DMS114 treated with DMSO at 0.1 percent for 48 hours (cell line): ENCODE measurements at regions not wholly inside any gene's neighbourhood (a gene's known extent, or its start where the extent isn't known, plus 50 kb on each side); places are given as distances from the start of the nearest gene placed in this dataset.
"Not testable (repeated sequence)": the region's sequence is repeated elsewhere in the genome, so short reads cannot be mapped to it uniquely, and the experiment has no call there.

Experiments
- DNase-seq: peaks from one replicate; lab custom pipeline; 2025; ENCODE audit not compliant: unreplicated experiment; lab: John Stamatoyannopoulos, UW

- no peak for DNase-seq
Observed at GRCh38 chr3:35201211-35201610, 438.1 kb upstream of the ARPP21 start.

DNA sequence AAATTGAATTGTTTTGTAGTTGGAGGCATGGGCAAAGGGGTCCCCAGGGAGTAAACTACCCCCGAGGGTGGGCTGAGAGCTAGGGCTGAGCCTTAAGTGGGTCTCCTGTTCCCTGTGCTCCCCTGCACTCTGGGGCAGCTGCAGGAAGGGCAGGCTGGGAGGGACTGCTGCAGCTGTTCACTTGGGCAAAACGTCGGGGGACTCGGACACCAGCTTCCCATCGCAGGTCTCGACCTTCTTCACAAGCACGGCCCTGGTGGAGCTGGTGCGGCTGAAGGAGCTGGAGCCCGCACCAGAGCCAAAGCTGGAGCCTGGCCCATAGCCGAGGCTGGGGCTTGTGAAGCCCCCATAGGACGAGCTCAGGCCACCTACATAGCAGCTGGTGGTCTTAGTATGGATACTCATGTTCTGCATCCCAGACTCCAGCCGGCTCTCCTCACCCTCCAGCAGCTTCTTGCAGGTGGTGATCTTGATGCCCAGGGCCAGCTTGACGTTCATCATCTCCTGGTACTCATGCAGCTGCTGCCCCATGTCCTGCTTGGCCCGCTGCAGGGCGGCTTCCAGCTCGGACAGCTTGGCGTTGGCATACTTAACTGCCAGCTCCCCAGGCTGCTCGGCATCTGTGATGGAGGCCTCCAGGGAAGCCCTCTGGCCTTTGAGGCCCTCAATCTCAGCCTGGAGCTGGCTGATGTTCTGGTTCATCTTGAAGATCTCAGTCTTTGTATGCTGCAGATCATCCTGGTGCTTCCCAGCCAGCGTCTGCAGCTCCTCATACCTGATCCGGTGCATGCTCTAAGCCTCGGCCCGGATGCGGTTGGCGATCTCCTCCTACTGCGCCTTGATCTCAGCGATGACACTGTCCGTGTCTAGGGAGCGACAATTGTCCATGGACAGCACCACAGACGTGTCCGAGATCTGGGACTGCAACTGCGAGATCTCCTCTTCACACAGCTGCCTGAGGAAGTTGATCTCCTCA, 423.5 kb upstream of the ARPP21 start:
- DNase-seq = no peak

DNA sequence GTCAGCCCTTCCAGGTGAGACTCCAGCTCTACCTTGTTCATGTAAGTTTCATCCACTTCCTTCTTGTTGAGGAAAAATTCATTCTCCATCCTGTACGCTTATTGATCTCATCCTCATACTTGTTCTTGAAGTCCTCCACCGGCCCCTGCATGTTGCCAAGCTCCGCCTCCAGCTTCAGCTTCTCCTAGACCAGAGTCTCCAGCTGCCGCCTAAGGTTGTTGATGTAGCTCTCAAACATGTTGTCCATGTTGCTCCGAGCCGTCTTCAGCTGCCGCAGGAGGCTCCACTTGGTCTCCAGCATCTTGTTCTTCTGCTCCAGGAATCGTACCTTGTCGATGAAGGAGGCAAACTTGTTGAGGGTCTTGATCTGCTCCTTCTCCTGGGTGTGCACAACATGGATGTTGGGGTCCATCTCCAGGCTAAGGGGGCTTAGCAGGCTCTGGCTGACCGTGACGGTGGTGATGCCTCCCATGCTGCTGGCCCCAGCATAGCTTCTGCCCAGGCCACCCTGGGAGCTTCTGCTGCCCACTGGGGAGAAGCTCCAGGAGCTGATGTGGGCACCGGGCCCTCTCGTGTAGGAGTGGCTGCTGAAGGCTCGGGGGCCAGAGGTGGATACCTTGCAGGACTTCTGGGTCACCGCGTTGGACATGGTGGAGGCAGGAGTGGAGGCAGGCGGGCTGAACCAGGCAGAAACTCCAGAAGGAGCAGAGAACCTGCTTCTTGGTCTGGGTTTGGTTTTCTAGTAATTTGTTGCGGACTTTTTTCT, 422.6 kb upstream of the ARPP21 start:
- DNase-seq = no peak

DNA sequence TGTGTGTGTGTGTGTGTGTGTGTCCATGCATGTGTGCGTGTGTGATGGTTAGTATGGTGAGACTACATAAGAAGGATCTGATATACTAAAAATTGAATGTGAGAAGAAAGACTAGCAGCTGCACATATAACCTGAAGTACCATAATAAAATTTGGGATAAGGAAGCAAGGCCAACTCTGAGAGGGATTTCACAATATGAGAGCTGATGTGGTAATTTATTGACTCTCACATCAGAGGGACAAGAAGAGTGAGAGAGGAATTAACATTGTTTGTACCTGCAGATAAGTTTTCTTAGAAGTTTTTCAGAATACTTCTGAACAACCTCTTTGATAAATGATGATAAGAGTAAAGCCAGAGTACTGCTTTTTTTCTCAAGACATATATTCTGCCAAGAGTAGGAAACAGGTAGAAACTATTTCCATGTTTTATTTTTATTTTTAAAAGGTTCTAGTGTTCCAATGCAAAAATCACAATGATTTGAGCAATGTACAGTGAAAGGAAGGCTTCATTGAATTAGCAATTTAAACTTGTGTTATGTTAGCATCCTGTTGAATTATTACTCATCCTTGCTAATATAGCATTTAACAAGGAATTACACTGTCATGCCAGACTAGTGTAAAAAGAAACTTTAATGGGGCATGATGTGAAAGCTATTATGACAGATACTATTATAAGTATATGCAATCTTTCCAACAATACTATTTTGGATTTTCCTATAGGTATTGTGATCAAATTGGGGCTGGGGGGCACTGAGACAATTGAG, 415.5 kb upstream of the ARPP21 start:
- no peak for DNase-seq

DNA sequence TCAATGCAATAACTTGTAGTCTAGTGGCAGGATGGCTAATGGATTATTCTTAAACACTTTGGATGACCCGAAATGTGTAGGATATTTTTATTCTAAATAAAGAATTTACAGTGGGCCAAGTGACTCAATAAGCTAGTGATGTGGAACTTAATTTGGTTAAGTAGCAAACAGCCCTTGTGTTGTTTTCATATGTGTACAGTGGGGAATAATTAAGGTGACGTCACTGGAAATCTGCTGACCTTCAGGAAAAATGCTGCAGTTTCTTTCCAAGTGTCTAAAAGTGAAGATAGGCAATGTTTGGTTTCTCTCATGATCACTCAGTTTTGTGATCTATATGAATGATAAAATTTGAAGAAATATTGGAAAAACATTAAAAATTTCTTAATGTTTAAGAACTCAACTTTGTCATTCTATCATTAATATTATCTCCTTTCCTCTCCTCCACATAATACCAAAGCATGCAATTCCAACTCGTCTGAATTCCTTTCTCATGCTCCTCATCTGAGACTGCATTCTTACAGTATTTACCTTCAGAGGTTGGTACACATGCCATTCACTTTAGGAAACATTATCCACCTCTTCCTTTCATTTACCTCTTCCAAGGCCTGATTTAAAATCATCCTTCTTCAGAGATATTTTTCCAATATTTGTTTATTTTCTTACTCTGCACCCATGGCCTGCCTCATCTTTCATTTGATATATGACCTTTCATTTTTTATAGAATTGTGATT, 414.6 kb upstream of the ARPP21 start:
- DNase-seq = no peak

DNA sequence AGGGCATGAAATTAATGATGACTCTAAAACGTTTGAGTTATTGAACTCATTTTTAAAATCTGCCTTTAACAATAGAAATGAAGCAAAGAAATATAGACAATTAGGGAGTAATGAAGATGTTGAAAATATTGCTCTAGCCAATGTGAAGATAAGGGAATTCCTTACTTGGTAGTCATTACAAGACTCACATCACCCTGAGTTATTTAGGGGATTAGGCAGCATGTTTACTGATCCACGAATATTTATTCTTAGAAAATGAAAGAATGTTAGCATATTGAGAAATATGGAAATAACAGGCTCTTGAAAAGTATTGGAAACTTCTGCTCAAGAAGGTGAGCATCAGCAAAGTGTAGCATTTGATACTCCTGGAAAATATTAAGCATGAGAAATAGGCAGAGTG, 398.1 kb upstream of the ARPP21 start:
- no peak for DNase-seq

DNA sequence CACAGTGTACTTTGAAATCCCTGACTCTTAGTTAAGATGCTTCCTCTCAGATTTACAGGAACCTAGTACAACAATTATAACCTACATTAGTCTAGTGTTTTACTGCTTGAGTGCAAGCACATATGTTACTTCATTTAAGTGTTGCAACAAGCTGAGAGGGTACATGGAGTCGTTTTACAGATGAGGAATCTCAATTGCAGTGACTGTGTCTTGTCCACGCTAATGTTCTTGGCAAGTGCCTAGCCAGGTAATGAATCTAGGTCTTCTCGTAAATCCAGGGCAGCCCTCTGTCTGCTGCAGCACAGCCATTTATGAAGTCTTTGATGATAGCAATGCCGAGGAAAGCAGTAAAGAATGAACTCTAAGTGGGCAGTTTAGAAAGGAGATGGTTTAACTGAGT, 384.4 kb upstream of the ARPP21 start:
- DNase-seq = no peak

- no peak for DNase-seq
Observed at GRCh38 chr3:35257641-35258040, 381.7 kb upstream of the ARPP21 start.

DNA sequence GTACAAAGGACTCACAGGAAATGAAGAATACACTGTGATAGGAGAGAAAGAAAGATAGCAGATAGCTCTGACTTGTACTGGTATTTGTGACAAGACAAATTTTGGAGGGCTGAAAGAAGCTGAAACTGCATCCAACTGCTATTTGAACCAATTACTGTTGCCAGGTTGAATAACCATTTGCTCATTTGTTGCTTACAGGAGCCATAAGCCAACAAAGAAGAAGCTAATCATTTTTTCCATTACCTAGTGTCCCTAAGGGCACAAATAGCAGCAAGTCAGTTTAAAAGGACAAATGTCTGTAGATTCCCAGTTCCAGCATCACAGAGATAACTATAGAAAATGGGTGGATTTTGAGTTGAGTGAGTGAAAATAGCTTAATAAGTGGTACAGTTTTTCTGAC, 376.9 kb upstream of the ARPP21 start:
- DNase-seq = no peak

GRCh38 chr3:35263477-35263876, 375.8 kb upstream of the ARPP21 start:
- no peak for DNase-seq

DNA sequence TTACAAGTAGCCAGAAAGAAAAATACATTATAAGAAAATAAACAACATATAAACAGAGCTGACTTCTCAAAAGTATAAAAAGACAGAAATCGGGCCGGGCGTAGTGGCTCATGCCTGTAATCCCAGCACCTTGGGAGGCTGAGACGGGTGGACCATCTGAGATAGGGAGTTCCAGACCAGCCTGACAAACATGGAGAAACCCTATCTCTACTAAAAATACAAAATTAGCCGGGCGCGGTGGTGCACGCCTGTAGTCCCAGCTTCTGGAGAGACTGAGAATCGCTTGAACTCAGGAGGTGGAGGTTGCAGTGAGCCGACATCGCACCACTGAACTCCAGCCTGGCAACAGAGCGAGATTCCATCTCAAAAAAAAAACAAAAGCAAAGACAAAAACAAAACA, 373.3 kb upstream of the ARPP21 start:
- DNase-seq = not testable (repeated sequence)

DNA sequence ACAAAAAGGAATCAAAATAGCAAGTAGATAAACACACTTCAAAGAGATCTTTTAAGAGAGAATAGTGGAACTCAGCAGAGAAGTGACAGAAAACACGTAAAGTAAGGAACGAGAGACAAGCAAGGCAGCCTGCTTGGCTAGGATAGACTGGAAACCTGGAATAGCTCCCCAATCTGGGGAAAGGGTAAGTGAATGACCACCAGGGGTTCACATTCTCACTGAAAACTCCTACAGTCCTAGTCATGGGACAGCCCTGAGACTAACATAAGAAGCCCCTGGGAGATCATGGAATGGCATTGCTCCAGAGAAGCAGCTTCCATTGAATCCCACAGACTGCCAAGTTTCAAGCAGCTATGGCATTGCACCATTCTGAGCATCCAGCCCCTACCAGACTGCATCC, 363.6 kb upstream of the ARPP21 start:
- DNase-seq = no peak

DNA sequence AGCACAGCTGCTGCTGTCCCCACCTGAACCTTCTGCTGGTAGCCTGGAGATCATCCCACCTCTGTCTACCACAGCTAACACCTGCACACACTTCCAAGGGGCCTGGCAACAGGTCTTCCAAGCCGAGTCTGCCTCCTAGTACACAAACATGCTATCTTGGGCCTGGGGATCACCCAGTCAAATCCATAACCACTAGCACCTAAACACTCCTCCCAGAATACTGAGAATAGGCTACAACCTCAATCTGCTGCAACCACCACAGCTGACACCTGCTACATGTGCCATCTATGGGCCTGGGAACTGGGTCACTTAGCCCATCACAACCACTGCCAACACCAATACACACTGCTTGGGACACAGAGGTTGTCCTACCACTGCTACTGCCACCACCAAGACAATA, 362.8 kb upstream of the ARPP21 start:
- no peak for DNase-seq

- no peak for DNase-seq
Observed at GRCh38 chr3:35291471-35292236, 347.7 kb upstream of the ARPP21 start.

GRCh38 chr3:35292568-35292967, 346.8 kb upstream of the ARPP21 start:
- no peak for DNase-seq

DNA sequence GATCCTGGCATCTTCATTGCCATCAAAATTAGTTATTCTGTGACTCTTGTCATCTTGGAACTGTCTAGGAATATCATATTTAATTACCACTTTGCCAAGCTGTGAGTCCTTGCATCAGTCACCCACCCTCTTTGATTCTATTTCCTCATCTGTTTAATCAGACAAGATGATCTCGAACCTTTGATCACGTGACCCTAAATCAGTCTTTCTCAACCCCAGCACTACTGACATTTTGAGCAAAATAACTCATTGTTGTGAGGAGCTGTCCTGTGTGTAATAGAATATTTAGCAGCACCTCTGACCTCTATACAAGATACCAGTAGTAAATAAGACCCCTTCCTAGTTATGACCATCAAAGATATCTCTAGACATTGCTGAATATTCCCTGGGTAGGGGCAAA, 343.4 kb upstream of the ARPP21 start:
- DNase-seq = no peak

- DNase-seq = no peak
Observed at GRCh38 chr3:35296533-35296932, 342.8 kb upstream of the ARPP21 start.

DNA sequence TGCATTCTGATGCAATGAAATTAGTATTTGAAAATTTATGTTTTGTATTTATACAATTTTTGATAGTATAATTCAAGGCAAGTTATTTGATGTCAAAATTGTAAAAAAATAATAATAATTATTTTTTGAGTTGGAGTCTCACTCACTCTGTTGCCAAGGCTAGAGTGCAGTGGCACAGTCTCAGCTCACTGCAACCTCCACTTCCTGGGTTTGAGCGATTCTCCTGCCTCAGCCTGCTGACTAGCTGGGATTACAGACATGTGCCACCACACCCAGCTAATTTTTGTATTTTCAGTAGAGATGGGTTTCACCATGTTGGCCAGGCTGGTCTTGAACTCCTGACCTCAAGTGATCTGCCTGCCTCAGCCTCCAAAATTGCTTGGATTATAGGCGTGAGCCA, 342.4 kb upstream of the ARPP21 start:
- DNase-seq = not testable (repeated sequence)

GRCh38 chr3:35305406-35305805, 333.9 kb upstream of the ARPP21 start:
- DNase-seq = no peak

DNA sequence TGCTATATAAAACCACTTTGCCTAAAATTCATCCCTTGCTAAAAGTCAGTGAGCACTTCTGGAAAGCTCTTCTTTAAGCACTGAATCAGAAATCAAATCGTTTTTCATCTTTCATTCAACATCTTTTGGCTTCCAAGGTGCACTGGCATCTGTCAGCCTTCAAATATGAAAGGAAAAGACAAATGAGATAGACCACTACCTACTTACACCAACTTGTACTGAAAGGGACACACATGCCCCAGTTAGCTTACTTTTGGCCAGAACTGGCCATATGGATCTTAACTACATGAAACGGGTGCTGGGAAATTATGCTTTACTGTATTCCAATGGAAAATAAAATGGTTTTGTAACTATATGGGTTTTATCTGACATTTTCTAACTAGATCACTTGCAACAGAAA, 332.0 kb upstream of the ARPP21 start:
- DNase-seq = no peak
